MCF 10A (cell line): ENCODE measurements at regions not wholly inside any gene's neighbourhood (a gene's known extent, or its start where the extent isn't known, plus 50 kb on each side); places are given as distances from the start of the nearest gene placed in this dataset.
A peak's percentile ranks its signal among the peaks of the same experiment; 100 is the strongest.

Source experiments
- BruUV-seq: library from RNA; stranded (reverse); fragments of 400-500 nt; replicated peaks from 2 replicates; lab custom pipeline; 2021; lab: Mats Ljungman, UMichigan
- CTCF ChIA-PET: fragments of 300-600 bp; sonication (Branson Sonifier 250); formaldehyde crosslinking; extraction: SDS; loops from one replicate; lab custom pipeline; 2021; ENCODE audit warnings: antibody characterized with exemption, inconsistent platforms; lab: Yijun Ruan, JAX
- POLR2A ChIA-PET: fragments of 300-600, 350-650 bp; sonication (Branson Sonifier 250); formaldehyde crosslinking; extraction: SDS; loops from one replicate; lab custom pipeline; 2020; ENCODE audit warnings: antibody characterized with exemption, inconsistent platforms; lab: Yijun Ruan, JAX
- DNase-seq: peaks from one replicate; pipeline ENCODE4 v3.0.0-alpha.2; 2018; ENCODE audit not compliant: unreplicated experiment
- H3K27ac Mint-ChIP-seq: one replicate; pipeline ENCODE4 v1.8.0; 2022; ENCODE audit warnings: mild to moderate bottlenecking, low read depth, mixed read lengths; ENCODE audit not compliant: unreplicated experiment
- H3K27me3 Mint-ChIP-seq: one replicate; pipeline ENCODE4 v1.8.0; 2022; ENCODE audit warnings: mixed read lengths; ENCODE audit not compliant: insufficient read depth, unreplicated experiment
- H3K36me3 Mint-ChIP-seq: one replicate; pipeline ENCODE4 v1.8.0; 2022; ENCODE audit warnings: mild to moderate bottlenecking, moderate library complexity, mixed read lengths; ENCODE audit not compliant: insufficient read depth, unreplicated experiment
- H3K4me1 Mint-ChIP-seq: one replicate; pipeline ENCODE4 v1.8.0; 2022; ENCODE audit warnings: mixed read lengths; ENCODE audit not compliant: insufficient read depth, unreplicated experiment
- H3K4me3 Mint-ChIP-seq: one replicate; pipeline ENCODE4 v1.8.0; 2022; ENCODE audit warnings: mild to moderate bottlenecking, moderate library complexity, mixed read lengths; ENCODE audit not compliant: unreplicated experiment
- H3K9me3 Mint-ChIP-seq: one replicate; pipeline ENCODE4 v1.8.0; 2022; ENCODE audit warnings: mixed read lengths; ENCODE audit not compliant: unreplicated experiment
- CTCF ChIP-seq: fragments of 200-600 bp; IDR thresholded peaks from one replicate; pipeline ENCODE4 v1.8.0; 2022; ENCODE audit warnings: antibody characterized with exemption, mild to moderate bottlenecking; ENCODE audit not compliant: unreplicated experiment
- intact Hi-C: fragments of 100-400 bp; cut with micrococcal nuclease; formaldehyde crosslinking; loops from 2 replicates; pipeline ENCODE4 v1.14.1; 2022

GRCh38 chrX:34437586-34437985 is 219.5 kb downstream of the TMEM47 start:
- no TSS peak for BruUV-seq
- TF ChIP-seq CTCF = no peak
- ChIA-PET POLR2A (no interaction called here), CTCF (interaction anchor here (0.8 kb wide), 2 partner anchors 16 to 84 kb away, joined by 3 to 4 read pairs; no protein-coding TSS in a partner anchor)
- Mint-ChIP-seq H3K27ac (no peak overlapping the region), H3K4me1 (no peaks in the 10 kb centered on the region), H3K27me3 (no peaks in the 10 kb centered on the region), H3K9me3 (no peaks in the 10 kb centered on the region), H3K36me3 (no peaks in the 10 kb centered on the region), H3K4me3 (no peak overlapping the region)
- DNase-seq = no peak
- intact Hi-C loops = no loop called here

GRCh38 chrX:34426334-34426733 is 230.8 kb downstream of the TMEM47 start:
- BruUV-seq = no TSS peak
- Mint-ChIP-seq H3K4me1 (no peaks in the 10 kb centered on the region), H3K27me3 (no peaks in the 10 kb centered on the region), H3K36me3 (no peaks in the 10 kb centered on the region), H3K9me3 (no peaks in the 10 kb centered on the region), H3K4me3 (no peak overlapping the region), H3K27ac (no peak overlapping the region)
- no peak for TF ChIP-seq CTCF
- ChIA-PET POLR2A (no interaction called here), CTCF (no interaction called here)
- intact Hi-C loops = no loop called here
- peak; percentile 14 for DNase-seq

- Mint-ChIP-seq H3K27ac (no peak overlapping the region), H3K9me3 (peaks cover 7% of the 10 kb centered on the region), H3K36me3 (no peaks in the 10 kb centered on the region), H3K4me3 (no peak overlapping the region), H3K4me1 (no peaks in the 10 kb centered on the region), H3K27me3 (peaks cover 9% of the 10 kb centered on the region)
- no peak for TF ChIP-seq CTCF
- ChIA-PET CTCF (interaction anchor here (0.6 kb wide), 1 partner anchor 16 kb away, joined by 3 read pairs; no protein-coding TSS in a partner anchor), POLR2A (no interaction called here)
- intact Hi-C loops = no loop called here
- DNase-seq = no peak
- BruUV-seq = no TSS peak
These were observed 250.5 kb downstream of the TMEM47 start for GRCh38 chrX:34406580-34406979.

- no peak for DNase-seq
- H3K27me3 Mint-ChIP-seq = peaks cover 11% of the 10 kb centered on the region
- peaks cover 3% of the 10 kb centered on the region for H3K9me3 Mint-ChIP-seq
- no peak for TF ChIP-seq CTCF
- H3K4me1 Mint-ChIP-seq = no peaks in the 10 kb centered on the region
- POLR2A ChIA-PET = no interaction called here
- no peak overlapping the region for H3K27ac Mint-ChIP-seq
- CTCF ChIA-PET = interaction anchor here (0.6 kb wide), 1 partner anchor 10 kb away, joined by 5 read pairs; no protein-coding TSS in a partner anchor
- no TSS peak for BruUV-seq
- no peaks in the 10 kb centered on the region for H3K36me3 Mint-ChIP-seq
- intact Hi-C loops = no loop called here
- H3K4me3 Mint-ChIP-seq = no peak overlapping the region
These were observed 252.6 kb downstream of the TMEM47 start for GRCh38 chrX:34404386-34405070.
